ENCODE measurements at regions not wholly inside any gene's neighbourhood (a gene's known extent, or its start where the extent isn't known, plus 50 kb on each side); places are given as distances from the start of the nearest gene placed in this dataset.

DNA sequence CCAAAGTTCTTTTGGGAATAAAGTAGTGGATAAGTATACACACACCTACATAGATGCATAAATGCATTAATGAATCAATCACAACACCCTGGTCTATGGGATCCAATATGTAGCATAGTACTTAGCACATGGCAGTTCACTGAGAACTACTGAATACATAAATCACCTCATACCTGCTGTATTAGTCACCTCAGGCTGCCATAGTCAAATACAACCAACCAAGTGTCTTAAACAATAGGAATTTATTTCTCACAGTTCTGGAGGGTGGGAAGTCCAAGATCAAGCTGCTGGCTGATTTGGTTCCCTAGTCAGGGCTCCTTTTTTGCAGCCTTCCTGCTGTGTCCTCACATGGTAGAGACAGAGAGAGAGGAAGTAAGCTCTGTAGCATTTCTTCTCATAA, 228.2 kb downstream of the NHLRC3 start:
- H3K4me3 ChIP-seq (replicated peaks in 1 of 4; ENCODE audit: control extremely low read depth in 1 of 4, insufficient read depth in 1 of 4, low read depth in 3 of 4, low read length in 4 of 4) = no peak overlapping the region
- no peak overlapping the region for H2AFZ ChIP-seq (ENCODE audit: low read length)
- no peaks in the 10 kb centered on the region for H4K20me1 ChIP-seq (ENCODE audit: control insufficient read depth, extremely low read depth, insufficient read depth, low read length)
- no peaks in the 10 kb centered on the region for H3K36me3 ChIP-seq (ENCODE audit: control insufficient read depth, insufficient read depth, low read length)
- TF ChIP-seq, protein P1, sequence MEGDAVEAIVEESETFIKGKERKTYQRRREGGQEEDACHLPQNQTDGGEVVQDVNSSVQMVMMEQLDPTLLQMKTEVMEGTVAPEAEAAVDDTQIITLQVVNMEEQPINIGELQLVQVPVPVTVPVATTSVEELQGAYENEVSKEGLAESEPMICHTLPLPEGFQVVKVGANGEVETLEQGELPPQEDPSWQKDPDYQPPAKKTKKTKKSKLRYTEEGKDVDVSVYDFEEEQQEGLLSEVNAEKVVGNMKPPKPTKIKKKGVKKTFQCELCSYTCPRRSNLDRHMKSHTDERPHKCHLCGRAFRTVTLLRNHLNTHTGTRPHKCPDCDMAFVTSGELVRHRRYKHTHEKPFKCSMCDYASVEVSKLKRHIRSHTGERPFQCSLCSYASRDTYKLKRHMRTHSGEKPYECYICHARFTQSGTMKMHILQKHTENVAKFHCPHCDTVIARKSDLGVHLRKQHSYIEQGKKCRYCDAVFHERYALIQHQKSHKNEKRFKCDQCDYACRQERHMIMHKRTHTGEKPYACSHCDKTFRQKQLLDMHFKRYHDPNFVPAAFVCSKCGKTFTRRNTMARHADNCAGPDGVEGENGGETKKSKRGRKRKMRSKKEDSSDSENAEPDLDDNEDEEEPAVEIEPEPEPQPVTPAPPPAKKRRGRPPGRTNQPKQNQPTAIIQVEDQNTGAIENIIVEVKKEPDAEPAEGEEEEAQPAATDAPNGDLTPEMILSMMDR (conservative IDR thresholded peaks at IDR 0.05 in 1 of 2, IDR thresholded peaks at IDR 0.05 in 1 of 2; ENCODE audit: low read depth in 1 of 2, low read length in 2 of 2) = no peak
- no peak for TF ChIP-seq EZH2 (IDR thresholded peaks at IDR 0.05; ENCODE audit: low read length, missing control alignments)
- no peaks in the 10 kb centered on the region for H3K27me3 ChIP-seq (ENCODE audit: control insufficient read depth, insufficient read depth, low read length)
- H3K27ac ChIP-seq (ENCODE audit: insufficient read depth, low read length) = no peak overlapping the region
- peak in 1 of 2 donors; percentile 16 for DNase-seq (ENCODE audit: low read depth in 2 of 2)
- no peaks in the 10 kb centered on the region for H3K79me2 ChIP-seq (ENCODE audit: control insufficient read depth, insufficient read depth, low read length)
- H3K4me2 ChIP-seq (ENCODE audit: extremely low read depth, insufficient read depth, low read length) = no peak overlapping the region
- H3K4me1 ChIP-seq (ENCODE audit: control insufficient read depth, extremely low read depth, insufficient read depth, low read length) = no peaks in the 10 kb centered on the region
- no peak overlapping the region for H3K9ac ChIP-seq (ENCODE audit: insufficient read depth, low read length)
- H3K9me3 ChIP-seq (ENCODE audit: control insufficient read depth, insufficient read depth, low read depth, low read length) = no peaks in the 10 kb centered on the region

DNA sequence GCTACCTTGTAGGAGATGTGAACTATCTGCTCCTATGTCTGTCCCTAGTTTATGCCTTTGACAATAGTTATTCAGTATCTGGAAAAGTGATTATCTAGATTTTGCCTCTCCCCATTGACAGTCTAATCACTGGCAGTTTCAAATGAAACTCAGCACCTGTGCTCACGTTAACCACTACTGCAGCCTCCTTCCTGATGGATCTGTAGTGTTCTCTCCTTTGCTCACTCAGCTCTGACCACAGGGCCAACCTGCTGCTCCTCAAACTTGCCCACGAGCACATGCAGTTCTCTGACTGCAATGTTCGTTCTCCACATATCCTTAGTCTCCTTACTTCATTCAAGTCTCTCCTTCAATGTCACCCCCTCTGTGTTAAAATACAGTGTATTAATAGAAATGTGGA, 230.1 kb downstream of the NHLRC3 start:
- Histone ChIP-seq H3K27ac (ENCODE audit: insufficient read depth, low read length) (no peak overlapping the region), H3K36me3 (ENCODE audit: control insufficient read depth, insufficient read depth, low read length) (no peaks in the 10 kb centered on the region), H3K9me3 (ENCODE audit: control insufficient read depth, insufficient read depth, low read depth, low read length) (no peaks in the 10 kb centered on the region), H3K9ac (ENCODE audit: insufficient read depth, low read length) (no peak overlapping the region), H2AFZ (ENCODE audit: low read length) (no peak overlapping the region), H3K79me2 (ENCODE audit: control insufficient read depth, insufficient read depth, low read length) (no peaks in the 10 kb centered on the region), H4K20me1 (ENCODE audit: control insufficient read depth, extremely low read depth, insufficient read depth, low read length) (no peaks in the 10 kb centered on the region), H3K4me3 (replicated peaks in 1 of 4; ENCODE audit: control extremely low read depth in 1 of 4, insufficient read depth in 1 of 4, low read depth in 3 of 4, low read length in 4 of 4) (no peak overlapping the region), H3K27me3 (ENCODE audit: control insufficient read depth, insufficient read depth, low read length) (no peaks in the 10 kb centered on the region), H3K4me1 (ENCODE audit: control insufficient read depth, extremely low read depth, insufficient read depth, low read length) (no peaks in the 10 kb centered on the region), H3K4me2 (ENCODE audit: extremely low read depth, insufficient read depth, low read length) (no peak overlapping the region)
- DNase-seq (ENCODE audit: low read depth in 2 of 2) = no peak
- no peak for TF ChIP-seq EZH2 (IDR thresholded peaks at IDR 0.05; ENCODE audit: low read length, missing control alignments)
- TF ChIP-seq, protein P1 (conservative IDR thresholded peaks at IDR 0.05 in 1 of 2, IDR thresholded peaks at IDR 0.05 in 1 of 2; ENCODE audit: low read depth in 1 of 2, low read length in 2 of 2) = no peak

DNA sequence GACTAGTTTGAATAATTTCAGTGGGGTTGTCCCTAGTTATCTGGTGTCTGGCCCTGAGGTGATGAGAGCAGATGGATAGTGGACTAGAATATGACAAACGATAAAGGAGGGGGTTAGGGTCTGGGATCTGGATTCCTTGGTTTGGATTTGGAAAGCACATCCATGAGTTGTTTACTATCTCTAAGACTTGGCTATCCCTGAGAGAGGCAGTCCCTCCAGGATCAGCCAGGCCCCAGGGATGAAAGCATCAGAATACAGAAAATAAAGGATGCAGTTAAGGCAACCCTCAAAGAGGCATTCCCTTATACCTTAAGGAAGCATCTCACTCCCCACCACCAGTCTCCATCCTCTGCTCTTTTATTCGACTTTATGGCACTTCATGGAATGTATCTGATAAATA, 230.7 kb downstream of the NHLRC3 start:
- H3K4me3 ChIP-seq (replicated peaks in 1 of 4; ENCODE audit: control extremely low read depth in 1 of 4, insufficient read depth in 1 of 4, low read depth in 3 of 4, low read length in 4 of 4) = no peak overlapping the region
- no peak overlapping the region for H3K27ac ChIP-seq (ENCODE audit: insufficient read depth, low read length)
- H2AFZ ChIP-seq (ENCODE audit: low read length) = no peak overlapping the region
- H3K79me2 ChIP-seq (ENCODE audit: control insufficient read depth, insufficient read depth, low read length) = no peaks in the 10 kb centered on the region
- no peak overlapping the region for H3K9ac ChIP-seq (ENCODE audit: insufficient read depth, low read length)
- no peak for TF ChIP-seq EZH2 (IDR thresholded peaks at IDR 0.05; ENCODE audit: low read length, missing control alignments)
- TF ChIP-seq, protein P1 (conservative IDR thresholded peaks at IDR 0.05 in 1 of 2, IDR thresholded peaks at IDR 0.05 in 1 of 2; ENCODE audit: low read depth in 1 of 2, low read length in 2 of 2) = no peak
- H3K4me2 ChIP-seq (ENCODE audit: extremely low read depth, insufficient read depth, low read length) = no peak overlapping the region
- no peaks in the 10 kb centered on the region for H3K9me3 ChIP-seq (ENCODE audit: control insufficient read depth, insufficient read depth, low read depth, low read length)
- DNase-seq (ENCODE audit: low read depth in 2 of 2) = no peak
- no peaks in the 10 kb centered on the region for H3K4me1 ChIP-seq (ENCODE audit: control insufficient read depth, extremely low read depth, insufficient read depth, low read length)
- no peaks in the 10 kb centered on the region for H4K20me1 ChIP-seq (ENCODE audit: control insufficient read depth, extremely low read depth, insufficient read depth, low read length)
- H3K27me3 ChIP-seq (ENCODE audit: control insufficient read depth, insufficient read depth, low read length) = peaks cover 2% of the 10 kb centered on the region
- H3K36me3 ChIP-seq (ENCODE audit: control insufficient read depth, insufficient read depth, low read length) = no peaks in the 10 kb centered on the region
